Stomach (tissue), 8 donors: ENCODE measurements at regions not wholly inside any gene's neighbourhood (a gene's known extent, or its start where the extent isn't known, plus 50 kb on each side); places are given as distances from the start of the nearest gene placed in this dataset.

Experiments
- DNase-seq, 2 donors: peaks; one replicate each; pipeline versions ENCODE4 v3.0.0 to v3.0.0-alpha.2; 2013 to 2019
- H3K27ac ChIP-seq, 5 donors: fragments of 200-600 bp in 4 of 5; sonication (generic) in 4 of 5; one replicate each; pipeline ENCODE4 v1.5.1; 2013 to 2019; ENCODE audit warnings: mild to moderate bottlenecking in 1 of 5, moderate library complexity in 1 of 5
- H3K27me3 ChIP-seq, 3 donors: fragments of 200-600 bp; sonication (generic); one replicate each; pipeline ENCODE4 v1.5.1; 2017 to 2019; ENCODE audit warnings: mixed run types in 1 of 3
- H3K36me3 ChIP-seq, 4 donors: fragments of 200-600 bp; sonication (generic); 1 replicate in 3 of 4; 2 replicates in 1 of 4; pipeline ENCODE4 v1.5.1; 2016 to 2019
- H3K4me1 ChIP-seq, 4 donors: fragments of 200-600 bp; sonication (generic); one replicate each; pipeline ENCODE4 v1.5.1; 2016 to 2019
- H3K4me3 ChIP-seq, 4 donors: fragments of 200-600 bp; sonication (generic) in 3 of 4; one replicate each; pipeline ENCODE4 v1.5.1; 2016 to 2019; ENCODE audit warnings: mild to moderate bottlenecking in 1 of 4
- H3K9me3 ChIP-seq, 4 donors: fragments of 200-600 bp; sonication (generic); one replicate each; pipeline ENCODE4 v1.5.1; 2016 to 2019
- EP300 ChIP-seq: sonication (generic); formaldehyde crosslinking; IDR thresholded peaks from one replicate; pipeline ENCODE4 v1.6.1; 2017; ENCODE audit warnings: antibody characterized with exemption
- POLR2A ChIP-seq, 4 donors: fragments of 450-650 bp; IDR thresholded peaks; one replicate each; pipeline ENCODE4 v1.6.1; 2016; ENCODE audit warnings: antibody characterized with exemption in 4 of 4, control low read depth in 2 of 4, mild to moderate bottlenecking in 1 of 4, moderate library complexity in 1 of 4
- POLR2AphosphoS5 ChIP-seq, 3 donors: sonication (generic); formaldehyde crosslinking; IDR thresholded peaks; one replicate each; pipeline ENCODE4 v1.6.1; 2016; ENCODE audit warnings: antibody characterized with exemption in 3 of 3
- WGBS, 5 donors: extraction: QIAGEN DNeasy Blood & Tissue Kit in 3 of 5; methylation state at CpG; one replicate each; pipeline versions ENCODE4 v1.1.5 to v1.1.7; 2013 to 2018; 5-methylcytosine and 5-hydroxymethylcytosine counted together
- intact Hi-C: fragments of 100-400 bp; cut with DNase I; formaldehyde crosslinking; loops from one replicate; pipeline ENCODE4 v1.15.1; 2023; ENCODE audit warnings: low total_unique reads
- TF ChIP-seq, protein P1 (sequence below), 7 experiments: fragments of 450-650 bp in 4 of 7; fragments of 200-600 bp in 3 of 7; sonication (generic) in 3 of 7; IDR thresholded peaks; one replicate each; pipeline ENCODE4 v1.5.1; 2016 to 2019; ENCODE audit warnings: antibody characterized with exemption in 7 of 7, control low read depth in 2 of 7, mild to moderate bottlenecking in 1 of 7
- donor health status: healthy with polysubstance abuse.
- donor health status: Bipolar disorder and iron deficiency.
- donor health status: healthy.

DNA sequence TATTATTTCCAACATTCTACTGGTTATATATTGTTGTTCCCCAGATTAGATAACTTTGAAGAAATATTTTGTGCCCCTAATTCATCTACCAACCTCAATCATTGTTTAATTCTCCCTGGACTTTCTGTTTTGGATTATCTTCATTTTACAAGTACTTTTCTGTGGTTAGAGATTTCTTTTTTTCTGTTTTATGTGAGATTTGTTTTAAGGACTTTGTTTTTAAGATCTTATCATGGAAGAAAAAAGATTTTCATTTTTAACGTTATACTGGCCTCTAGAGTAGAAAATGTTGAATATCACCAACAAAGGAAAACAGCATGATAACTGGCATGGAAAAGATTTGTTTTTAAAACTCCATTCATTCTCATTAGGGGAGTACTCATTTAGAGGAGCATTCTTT is 210.9 kb upstream of the KCNMB2 start:
- Histone ChIP-seq H3K4me3 (no peak overlapping the region), H3K36me3 (no peaks in the 10 kb centered on the region), H3K27me3 (no peaks in the 10 kb centered on the region), H3K4me1 (peaks cover 5 to 31% (median 11%) of the 10 kb centered on the region in 4 donors), H3K27ac (no peak overlapping the region), H3K9me3 (no peaks in the 10 kb centered on the region)
- no peak for TF ChIP-seq EP300
- TF ChIP-seq, protein P1, sequence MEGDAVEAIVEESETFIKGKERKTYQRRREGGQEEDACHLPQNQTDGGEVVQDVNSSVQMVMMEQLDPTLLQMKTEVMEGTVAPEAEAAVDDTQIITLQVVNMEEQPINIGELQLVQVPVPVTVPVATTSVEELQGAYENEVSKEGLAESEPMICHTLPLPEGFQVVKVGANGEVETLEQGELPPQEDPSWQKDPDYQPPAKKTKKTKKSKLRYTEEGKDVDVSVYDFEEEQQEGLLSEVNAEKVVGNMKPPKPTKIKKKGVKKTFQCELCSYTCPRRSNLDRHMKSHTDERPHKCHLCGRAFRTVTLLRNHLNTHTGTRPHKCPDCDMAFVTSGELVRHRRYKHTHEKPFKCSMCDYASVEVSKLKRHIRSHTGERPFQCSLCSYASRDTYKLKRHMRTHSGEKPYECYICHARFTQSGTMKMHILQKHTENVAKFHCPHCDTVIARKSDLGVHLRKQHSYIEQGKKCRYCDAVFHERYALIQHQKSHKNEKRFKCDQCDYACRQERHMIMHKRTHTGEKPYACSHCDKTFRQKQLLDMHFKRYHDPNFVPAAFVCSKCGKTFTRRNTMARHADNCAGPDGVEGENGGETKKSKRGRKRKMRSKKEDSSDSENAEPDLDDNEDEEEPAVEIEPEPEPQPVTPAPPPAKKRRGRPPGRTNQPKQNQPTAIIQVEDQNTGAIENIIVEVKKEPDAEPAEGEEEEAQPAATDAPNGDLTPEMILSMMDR (IDR thresholded peaks at IDR 0.05), result peak in 3 of 7 experiments; percentile 21 to 44 (median 31)
- TF ChIP-seq POLR2A (IDR thresholded peaks at IDR 0.05), result no peak
- TF ChIP-seq POLR2AphosphoS5 (IDR thresholded peaks at IDR 0.05), result no peak
- intact Hi-C loops, result no loop called here
- WGBS, 5 donors, result 0 to 9% (median 4%) methylated on average over 1 of the region's 1 CpG
- peak in 1 of 2 donors; percentile 49 for DNase-seq

DNA sequence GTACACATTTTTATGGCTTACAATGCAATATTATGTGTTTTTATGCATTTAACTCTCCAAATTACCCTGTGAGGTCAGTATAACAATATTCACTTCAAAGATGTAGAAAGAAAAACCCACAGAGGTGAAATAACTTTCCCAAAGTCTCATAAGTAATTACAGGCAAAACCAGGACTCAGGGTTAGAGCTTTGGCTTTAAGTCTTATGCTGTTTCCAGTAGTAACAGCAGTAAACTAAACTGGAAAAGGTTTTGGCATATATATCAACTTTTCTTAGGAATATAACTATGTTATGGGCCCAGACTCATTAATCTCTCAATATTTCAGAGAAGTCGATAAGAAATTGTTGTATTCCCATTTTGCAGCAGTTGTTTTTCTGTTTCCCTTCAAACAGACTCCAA is 206.3 kb upstream of the KCNMB2 start:
- Histone ChIP-seq H3K36me3 (no peaks in the 10 kb centered on the region), H3K27me3 (no peaks in the 10 kb centered on the region), H3K4me3 (no peak overlapping the region), H3K9me3 (no peaks in the 10 kb centered on the region), H3K27ac (no peak overlapping the region), H3K4me1 (peaks cover 0 to 9% (median 2%) of the 10 kb centered on the region in 4 donors)
- TF ChIP-seq POLR2A (IDR thresholded peaks at IDR 0.05) (no peak), POLR2AphosphoS5 (IDR thresholded peaks at IDR 0.05) (no peak), EP300 (no peak)
- TF ChIP-seq, protein P1 (IDR thresholded peaks at IDR 0.05), result no peak
- intact Hi-C loops, result no loop called here
- WGBS, 5 donors, result 72 to 93% (median 90%) methylated on average over 1 of the region's 1 CpG
- no peak for DNase-seq

DNA sequence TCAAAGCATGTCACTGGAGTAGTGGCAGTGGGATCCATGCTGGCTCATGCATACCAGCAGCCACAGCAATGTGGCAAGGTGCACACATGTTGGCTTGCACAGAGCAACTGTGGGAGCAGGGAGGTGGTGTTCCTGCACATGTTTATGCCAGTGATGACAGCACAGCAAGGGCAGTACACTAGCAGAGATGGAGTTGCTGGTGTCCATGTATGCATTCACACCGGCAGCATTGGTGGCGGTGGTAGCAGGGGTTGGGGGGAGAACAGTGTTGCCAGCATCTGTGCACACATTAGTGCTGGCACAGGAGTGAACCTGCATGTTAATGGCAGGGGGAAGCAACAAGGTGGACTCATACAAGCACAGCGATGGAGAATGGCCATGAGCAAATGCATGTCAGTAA is 202.0 kb upstream of the KCNMB2 start:
- intact Hi-C loops, result no loop called here
- no peak overlapping the region for H3K4me3 ChIP-seq
- H3K36me3 ChIP-seq, result no peaks in the 10 kb centered on the region
- no peaks in the 10 kb centered on the region for H3K4me1 ChIP-seq
- H3K27ac ChIP-seq, result no peak overlapping the region
- WGBS, 5 donors, result 93 to 100% (median 99%) methylated on average over 3 of the region's 3 CpGs
- TF ChIP-seq POLR2AphosphoS5 (IDR thresholded peaks at IDR 0.05), result no peak
- TF ChIP-seq POLR2A (IDR thresholded peaks at IDR 0.05), result no peak
- TF ChIP-seq EP300, result no peak
- H3K27me3 ChIP-seq, result no peaks in the 10 kb centered on the region
- no peak for DNase-seq
- H3K9me3 ChIP-seq, result no peaks in the 10 kb centered on the region

DNA sequence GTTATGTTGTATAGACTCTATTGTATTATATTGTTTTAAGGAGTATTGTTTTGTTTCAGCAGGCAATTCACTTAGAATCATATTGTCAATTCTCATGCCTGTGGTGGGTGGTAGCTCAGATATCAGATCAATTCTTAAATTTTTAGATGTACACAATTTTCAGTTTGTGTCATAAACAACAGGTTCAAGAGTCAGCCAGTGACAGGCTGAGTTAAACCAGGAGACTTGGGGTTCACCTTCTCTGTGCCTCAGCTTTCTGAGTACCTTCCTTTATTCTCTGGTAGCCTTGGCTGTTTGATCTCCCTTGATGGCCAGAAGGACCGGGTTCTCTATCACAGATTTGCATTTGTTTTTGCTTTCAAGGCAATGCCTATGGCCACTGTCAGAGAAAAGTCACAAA is 199.9 kb upstream of the KCNMB2 start:
- Histone ChIP-seq H3K4me1 (no peaks in the 10 kb centered on the region), H3K4me3 (no peak overlapping the region), H3K36me3 (no peaks in the 10 kb centered on the region), H3K27ac (no peak overlapping the region), H3K27me3 (no peaks in the 10 kb centered on the region), H3K9me3 (no peaks in the 10 kb centered on the region)
- intact Hi-C loops, result no loop called here
- DNase-seq, result no peak
- WGBS, 5 donors, result 52 to 81% (median 70%) methylated on average over 1 of the region's 1 CpG
- no peak for TF ChIP-seq POLR2AphosphoS5 (IDR thresholded peaks at IDR 0.05)
- TF ChIP-seq, protein P1 (IDR thresholded peaks at IDR 0.05), result no peak
- no peak for TF ChIP-seq POLR2A (IDR thresholded peaks at IDR 0.05)
- TF ChIP-seq EP300, result no peak

DNA sequence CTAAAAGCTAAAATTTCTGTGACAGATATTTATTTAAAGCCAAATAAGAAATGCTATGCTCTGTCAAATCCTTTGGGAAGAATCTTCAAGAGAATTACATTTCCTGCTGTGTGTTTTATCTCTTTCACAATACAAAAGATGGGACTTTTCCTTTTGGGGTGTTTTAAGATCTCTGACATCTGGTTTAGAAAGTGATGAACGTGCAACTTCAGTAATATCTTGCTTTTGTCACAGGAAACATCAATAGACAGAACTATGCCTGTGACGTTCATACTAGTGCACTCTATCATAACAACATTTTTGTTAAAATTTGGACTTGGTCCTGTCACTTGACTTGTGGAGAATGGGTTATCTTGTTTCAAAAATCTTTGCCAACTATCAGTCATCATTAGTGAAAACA is 195.7 kb upstream of the KCNMB2 start:
- Histone ChIP-seq H3K9me3 (no peaks in the 10 kb centered on the region), H3K4me1 (peaks cover 0 to 14% (median 11%) of the 10 kb centered on the region in 4 donors), H3K4me3 (no peak overlapping the region), H3K27me3 (no peaks in the 10 kb centered on the region), H3K27ac (no peak overlapping the region), H3K36me3 (no peaks in the 10 kb centered on the region)
- intact Hi-C loops, result no loop called here
- WGBS, 5 donors, result 67 to 87% (median 76%) methylated on average over 2 of the region's 2 CpGs
- no peak for DNase-seq
- no peak for TF ChIP-seq POLR2AphosphoS5 (IDR thresholded peaks at IDR 0.05)
- no peak for TF ChIP-seq EP300
- TF ChIP-seq POLR2A (IDR thresholded peaks at IDR 0.05), result no peak
- TF ChIP-seq, protein P1 (IDR thresholded peaks at IDR 0.05), result no peak
